ENCODE measurements at regions not wholly inside any gene's neighbourhood (a gene's known extent, or its start where the extent isn't known, plus 50 kb on each side); places are given as distances from the start of the nearest gene placed in this dataset.
"Not testable (repeated sequence)": the region's sequence is repeated elsewhere in the genome, so short reads cannot be mapped to it uniquely, and the experiment has no call there.

- no peak for DNase-seq
Measured at GRCh38 chr9:99635032-99635431, 186.7 kb upstream of the NR4A3 start.

DNA sequence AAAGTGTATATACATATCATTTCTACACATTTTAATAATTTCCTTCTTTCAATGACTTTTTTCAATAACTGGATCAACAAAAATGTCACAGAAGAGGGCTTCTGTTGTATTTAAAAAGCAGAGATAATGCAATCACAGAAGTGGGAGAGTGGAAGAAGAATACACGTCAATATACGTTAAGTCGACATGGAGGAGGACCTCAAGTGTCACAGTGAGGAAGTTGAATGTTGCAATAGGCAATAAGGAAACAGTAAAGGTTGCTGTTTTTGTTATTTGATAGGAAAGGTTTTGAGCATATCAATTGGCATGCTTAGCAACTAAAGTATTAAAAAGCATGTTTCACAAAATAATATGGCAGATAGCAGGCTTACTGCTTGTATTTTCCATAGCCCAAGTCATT is 184.0 kb upstream of the NR4A3 start:
- no peak for DNase-seq

- DNase-seq: no peak
Measured at GRCh38 chr9:99638971-99639370, 182.7 kb upstream of the NR4A3 start.

DNA sequence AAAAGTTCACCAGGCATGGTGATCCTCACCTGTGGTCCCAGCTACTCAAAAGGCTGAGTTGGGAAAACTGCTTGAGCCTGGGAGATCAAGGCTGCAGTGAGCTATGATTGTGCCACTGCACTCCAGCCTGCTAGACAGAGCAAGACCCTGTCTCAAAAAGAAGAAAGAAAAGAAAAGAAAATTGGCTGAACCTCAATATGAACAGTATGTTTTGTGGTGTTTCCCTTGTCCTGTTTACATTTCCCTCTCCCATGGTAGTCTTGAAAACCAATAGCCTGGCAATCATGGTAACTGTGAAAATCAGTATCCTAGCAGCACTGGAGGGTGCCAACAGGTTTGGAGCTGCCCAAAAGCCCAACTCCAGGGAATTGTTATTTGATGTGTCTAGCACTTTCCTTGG is 174.1 kb upstream of the NR4A3 start:
- DNase-seq: no peak

DNA sequence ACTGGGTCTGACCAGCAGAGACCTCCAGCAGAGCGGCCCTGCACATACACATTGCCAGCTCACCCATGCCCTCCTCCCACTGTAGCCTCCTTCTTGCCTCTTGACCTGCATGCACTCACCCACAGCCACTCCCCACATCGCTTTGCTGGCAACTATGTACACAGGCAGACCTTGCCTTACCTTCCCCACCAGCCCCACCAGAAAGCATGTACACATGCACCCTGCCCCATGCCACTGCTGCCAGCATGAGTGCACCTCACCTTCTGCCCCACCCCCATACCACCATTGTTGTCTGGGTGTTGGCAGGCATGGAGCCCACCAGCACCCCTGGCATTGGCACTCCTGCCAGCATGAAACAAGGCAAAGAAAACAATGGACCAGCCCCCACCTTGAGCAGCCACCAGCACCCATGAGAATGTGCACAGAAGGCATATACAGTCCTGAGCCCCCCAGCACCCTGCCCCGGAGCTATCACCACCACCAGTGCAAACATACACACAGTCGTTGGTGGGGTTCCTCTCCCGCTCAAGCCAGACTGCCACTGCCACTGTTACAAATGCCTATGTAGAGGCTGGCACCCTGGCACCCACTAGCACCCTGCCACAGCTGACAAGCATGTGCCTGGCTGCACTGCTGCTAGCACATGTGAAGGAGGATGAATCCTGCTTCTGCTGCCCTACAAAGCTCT is 171.4 kb upstream of the NR4A3 start:
- no peak for DNase-seq

DNA sequence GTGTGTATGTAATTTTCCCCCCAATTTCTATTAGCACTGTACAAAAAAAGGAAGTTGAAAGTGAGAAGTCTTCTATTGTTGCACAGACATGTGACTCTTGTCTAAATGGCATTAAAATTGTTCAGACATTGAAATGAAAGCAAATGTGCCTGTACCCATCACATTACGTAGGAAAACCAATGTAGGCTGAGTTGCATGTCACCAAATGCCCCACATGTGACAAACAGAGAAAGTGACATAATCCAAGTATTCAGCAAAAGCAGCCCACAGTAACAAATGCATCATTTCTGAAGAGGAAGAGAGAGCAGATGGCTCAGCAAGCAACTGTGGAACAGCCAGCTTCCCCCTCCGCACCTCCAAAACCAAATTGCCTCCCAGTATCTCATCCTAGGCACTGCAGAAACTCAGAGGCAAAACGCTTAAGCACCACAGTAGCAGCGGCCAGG is 161.5 kb upstream of the NR4A3 start:
- no peak for DNase-seq

- no peak for DNase-seq
Measured at GRCh38 chr9:99663297-99663696, 158.4 kb upstream of the NR4A3 start.

GRCh38 chr9:99663856-99664255 is 157.8 kb upstream of the NR4A3 start:
- DNase-seq: no peak

GRCh38 chr9:99666571-99666970 is 155.1 kb upstream of the NR4A3 start:
- no peak for DNase-seq

GRCh38 chr9:99670886-99671285 is 150.8 kb upstream of the NR4A3 start:
- not testable (repeated sequence) for DNase-seq

GRCh38 chr9:99677281-99677680 is 144.4 kb upstream of the NR4A3 start:
- DNase-seq: peak; percentile 24

- no peak for DNase-seq
Measured at GRCh38 chr9:99678566-99678965, 143.1 kb upstream of the NR4A3 start.

DNA sequence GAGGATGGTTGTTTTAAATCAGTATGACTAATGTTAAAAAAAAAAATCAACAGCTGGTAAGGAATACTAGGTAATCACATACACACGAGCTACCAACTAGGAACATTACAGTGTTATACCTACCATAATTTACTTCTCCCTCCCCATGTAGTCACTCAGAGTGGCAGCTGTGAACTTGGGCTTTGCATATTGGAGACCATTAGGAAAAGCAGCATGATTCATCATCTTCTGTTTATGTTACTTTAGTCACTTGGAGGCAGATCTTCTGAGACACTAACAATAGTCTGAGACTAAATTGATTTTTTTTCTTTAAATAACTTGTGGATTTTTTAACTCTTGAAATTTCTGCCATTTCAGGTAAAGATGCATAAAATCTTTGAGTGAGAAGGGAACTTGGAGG is 141.5 kb upstream of the NR4A3 start:
- peak; percentile 57 for DNase-seq

DNA sequence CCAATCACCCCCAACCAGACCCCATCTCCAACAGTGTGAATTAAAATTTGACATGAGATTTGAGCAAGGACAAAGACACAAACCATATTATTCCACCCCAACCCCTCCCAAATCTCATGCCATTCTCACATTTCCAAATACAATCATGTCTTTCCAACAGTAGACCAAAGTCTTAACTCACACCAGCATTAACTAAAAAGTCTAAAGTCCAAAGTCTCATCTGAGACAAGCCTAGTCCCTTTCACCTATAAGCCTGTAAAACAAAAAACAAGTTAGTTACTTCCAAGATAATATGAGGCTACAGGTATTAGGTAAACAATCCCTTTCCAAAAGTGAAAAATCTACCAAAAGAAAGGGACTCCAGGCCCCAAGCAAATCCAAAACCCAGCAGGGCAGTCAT is 140.6 kb upstream of the NR4A3 start:
- no peak for DNase-seq

DNA sequence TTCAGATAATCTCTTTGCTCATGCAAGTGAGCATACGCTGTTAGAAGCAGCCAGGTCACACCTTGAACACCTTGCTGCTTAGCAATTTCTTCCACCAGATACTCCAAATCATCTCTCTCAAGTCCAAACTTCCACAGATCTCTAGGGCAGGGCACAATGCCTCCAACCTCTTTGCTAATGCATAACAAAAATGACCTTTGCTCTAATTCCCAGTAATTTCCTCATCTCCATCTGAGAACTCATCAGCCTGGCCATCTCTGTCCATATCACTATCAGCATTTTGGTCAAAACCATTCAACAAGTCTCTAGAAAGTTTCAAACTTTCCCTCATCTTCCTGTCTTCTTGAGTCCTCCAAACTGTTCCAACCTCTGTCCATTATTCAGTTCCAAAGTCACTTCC is 139.3 kb upstream of the NR4A3 start:
- DNase-seq: no peak

DNA sequence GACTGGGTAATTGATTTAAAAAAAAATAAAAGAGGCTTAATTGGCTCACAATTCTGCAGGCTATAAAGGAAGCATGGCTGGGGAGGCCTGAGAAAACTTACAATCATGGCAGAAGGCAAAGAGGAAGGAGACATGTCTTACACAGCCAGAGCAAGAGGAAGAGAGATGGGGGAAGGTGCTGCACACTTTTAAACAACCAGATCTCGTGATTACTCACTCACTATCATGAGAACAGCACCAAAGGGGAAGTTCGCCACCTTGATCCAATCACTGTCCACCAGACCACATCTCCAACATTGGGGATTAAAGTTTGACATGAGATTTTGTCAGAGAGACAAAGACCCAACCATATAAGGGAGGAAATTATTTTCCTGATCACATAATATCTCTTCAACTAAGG is 138.8 kb upstream of the NR4A3 start:
- no peak for DNase-seq

GRCh38 chr9:99690573-99690972 is 131.1 kb upstream of the NR4A3 start:
- DNase-seq: no peak

GRCh38 chr9:99693888-99694287 is 127.8 kb upstream of the NR4A3 start:
- no peak for DNase-seq

GRCh38 chr9:99694393-99694792 is 127.3 kb upstream of the NR4A3 start:
- DNase-seq: no peak

DNA sequence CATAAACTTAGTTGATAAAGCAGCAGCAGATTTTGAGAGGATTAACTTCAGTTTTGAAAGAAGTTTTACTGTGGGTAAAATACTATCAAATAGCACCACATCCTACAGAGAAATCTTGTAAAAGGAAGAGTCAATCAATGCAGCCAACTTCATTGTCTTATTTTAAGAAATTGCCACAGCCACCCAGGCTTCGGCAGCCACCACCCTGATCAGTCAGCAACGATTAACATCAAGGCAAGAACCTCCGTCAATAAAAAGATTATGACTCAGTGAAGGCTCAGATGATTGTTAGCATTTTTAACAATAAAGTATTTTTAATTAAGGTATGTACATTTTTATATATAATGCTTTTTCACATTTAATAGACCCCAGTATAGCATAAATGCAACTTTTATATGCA is 122.3 kb upstream of the NR4A3 start:
- no peak for DNase-seq

GRCh38 chr9:99712214-99712613 is 109.5 kb upstream of the NR4A3 start:
- DNase-seq: no peak

- DNase-seq: no peak
Measured at GRCh38 chr9:99713838-99714306, 107.8 kb upstream of the NR4A3 start.

DNA sequence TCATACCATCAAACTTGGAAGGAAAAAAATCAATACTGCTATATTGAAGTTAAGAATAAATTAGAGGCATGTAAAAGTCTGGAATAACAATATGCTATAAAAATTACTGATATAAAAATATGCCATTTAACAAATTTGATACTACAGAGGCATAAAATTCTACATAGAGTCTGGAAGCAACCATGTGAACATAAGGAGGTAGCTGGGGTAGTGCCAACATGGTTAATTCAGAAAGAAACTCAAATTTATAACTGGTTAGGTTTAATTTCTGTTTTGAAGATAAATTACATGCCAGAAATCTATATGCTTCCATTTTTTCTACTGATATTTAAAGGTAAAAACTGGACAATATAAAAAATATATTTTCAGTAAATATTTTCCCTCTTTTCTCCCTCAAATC is 103.1 kb upstream of the NR4A3 start:
- no peak for DNase-seq

DNA sequence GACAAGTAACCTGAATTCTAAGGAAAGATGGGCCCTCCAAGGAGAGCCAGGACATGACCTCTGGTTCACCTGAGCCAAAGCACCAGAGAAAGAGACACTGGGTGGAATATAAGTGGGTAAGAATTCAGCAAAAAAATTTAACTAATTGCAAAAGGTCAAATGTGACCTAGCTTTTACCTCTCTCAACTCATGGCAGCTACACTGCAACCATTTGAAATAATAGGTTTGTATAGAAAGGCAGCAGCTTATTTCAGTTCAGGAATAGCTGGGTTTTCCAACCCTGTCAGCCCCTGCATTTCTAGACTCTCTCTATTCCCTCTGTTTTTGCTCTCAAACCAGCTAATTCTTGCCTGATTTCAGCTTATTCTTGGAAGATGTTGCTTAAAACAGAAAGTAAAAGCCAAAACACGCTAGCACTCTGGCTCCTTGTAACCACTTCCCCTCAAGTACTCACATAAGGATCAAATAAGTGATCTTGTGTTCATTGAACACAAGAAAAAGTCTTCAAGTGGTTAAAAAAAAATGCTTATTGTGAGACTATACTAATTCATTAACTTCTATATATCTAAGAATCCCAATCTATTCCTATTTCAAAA is 101.1 kb upstream of the NR4A3 start:
- DNase-seq: no peak

- DNase-seq: no peak
Measured at GRCh38 chr9:99721898-99722297, 99.8 kb upstream of the NR4A3 start.
